Trophoblast cell (in vitro differentiated cells and primary cell): ENCODE measurements at regions not wholly inside any gene's neighbourhood (a gene's known extent, or its start where the extent isn't known, plus 50 kb on each side); places are given as distances from the start of the nearest gene placed in this dataset.

Experiments
- DNase-seq, 2 donors: peaks; one replicate each; pipeline ENCODE4 v3.0.0-alpha.2; 2016
- H2AFZ ChIP-seq: 2 replicates; pipeline ENCODE4 v1.6.1; 2013; ENCODE audit warnings: low read length, moderate library complexity, mild to moderate bottlenecking; ENCODE audit not compliant: insufficient read depth, poor library complexity
- H2AK5ac ChIP-seq: 2 replicates; pipeline ENCODE4 v1.6.1; 2013; ENCODE audit warnings: mild to moderate bottlenecking, low read length
- H2BK120ac ChIP-seq: 2 replicates; pipeline ENCODE4 v1.6.1; 2013; ENCODE audit warnings: low read length, mild to moderate bottlenecking, moderate library complexity; ENCODE audit not compliant: insufficient read depth, poor library complexity
- H2BK12ac ChIP-seq: 2 replicates; pipeline ENCODE4 v1.6.1; 2013; ENCODE audit warnings: mild to moderate bottlenecking, low read length, moderate library complexity
- H2BK5ac ChIP-seq: 2 replicates; pipeline ENCODE4 v1.6.1; 2013; ENCODE audit warnings: low read length, low read depth, moderate library complexity, mild to moderate bottlenecking; ENCODE audit not compliant: poor library complexity
- H3K14ac ChIP-seq: 2 replicates; pipeline ENCODE4 v1.6.1; 2013; ENCODE audit warnings: mild to moderate bottlenecking, low read length
- H3K18ac ChIP-seq: 2 replicates; pipeline ENCODE4 v1.6.1; 2013; ENCODE audit warnings: mild to moderate bottlenecking, low read length
- H3K23ac ChIP-seq: 2 replicates; pipeline ENCODE4 v1.6.1; 2013; ENCODE audit warnings: low read length
- H3K27ac ChIP-seq: 2 replicates; pipeline ENCODE4 v1.5.1; 2013; ENCODE audit warnings: low read depth, mild to moderate bottlenecking, inconsistent platforms, low read length, moderate library complexity
- H3K27me3 ChIP-seq: 2 replicates; pipeline ENCODE4 v1.6.1; 2013; ENCODE audit warnings: inconsistent platforms, mild to moderate bottlenecking, low read length, moderate library complexity; ENCODE audit not compliant: insufficient read depth
- H3K36me3 ChIP-seq, 2 experiments: 1 replicate in 1 of 2; 2 replicates in 1 of 2; pipeline ENCODE4 v1.6.1; 2013; ENCODE audit warnings: low read length in 2 of 2, mild to moderate bottlenecking in 2 of 2, moderate library complexity in 1 of 2; ENCODE audit not compliant: insufficient read depth in 2 of 2, control insufficient read depth in 1 of 2
- H3K4ac ChIP-seq: 2 replicates; pipeline ENCODE4 v1.6.1; 2013; ENCODE audit warnings: low read depth, mild to moderate bottlenecking, low read length, moderate library complexity
- H3K4me1 ChIP-seq, 2 experiments: 1 replicate in 1 of 2; 2 replicates in 1 of 2; pipeline ENCODE4 v1.6.1; 2013; ENCODE audit warnings: low read length in 2 of 2, mild to moderate bottlenecking in 2 of 2, moderate library complexity in 1 of 2; ENCODE audit not compliant: insufficient read depth in 2 of 2, control insufficient read depth in 1 of 2
- H3K4me2 ChIP-seq: 2 replicates; pipeline ENCODE4 v1.6.1; 2013; ENCODE audit warnings: inconsistent platforms, mild to moderate bottlenecking, low read length, moderate library complexity
- H3K4me3 ChIP-seq: 2 replicates; pipeline ENCODE4 v1.5.1; 2013; ENCODE audit warnings: mild to moderate bottlenecking, low read depth, low read length, inconsistent platforms
- H3K79me1 ChIP-seq: one replicate; pipeline ENCODE4 v1.6.1; 2013; ENCODE audit warnings: low read length
- H3K79me2 ChIP-seq: 2 replicates; pipeline ENCODE4 v1.6.1; 2013; ENCODE audit warnings: low read length, mild to moderate bottlenecking; ENCODE audit not compliant: control insufficient read depth, insufficient read depth, poor library complexity
- H3K9ac ChIP-seq: 2 replicates; pipeline ENCODE4 v1.6.1; 2013; ENCODE audit warnings: mild to moderate bottlenecking, low read length
- H3K9me3 ChIP-seq: 2 replicates; pipeline ENCODE4 v1.6.1; 2013; ENCODE audit warnings: low read depth, mild to moderate bottlenecking, control low read depth, inconsistent platforms, low read length; ENCODE audit not compliant: insufficient read depth
- H4K12ac ChIP-seq: 2 replicates; pipeline ENCODE4 v1.6.1; 2013; ENCODE audit warnings: low read depth, mild to moderate bottlenecking, low read length, moderate library complexity
- H4K8ac ChIP-seq: 2 replicates; pipeline ENCODE4 v1.6.1; 2013; ENCODE audit warnings: low read depth, mild to moderate bottlenecking, low read length, moderate library complexity
- H4K91ac ChIP-seq: one replicate; pipeline ENCODE4 v1.6.1; 2013; ENCODE audit warnings: low read depth, mild to moderate bottlenecking, low read length, moderate library complexity
- WGBS: extraction: QIAGEN DNeasy Blood & Tissue Kit; methylation state at CpG from one replicate; pipeline ENCODE4 v1.1.7; 2013; ENCODE audit warnings: missing lambda C conversion rate; ENCODE audit not compliant: insufficient read length, insufficient coverage; ENCODE audit errors: extremely low coverage; 5-methylcytosine and 5-hydroxymethylcytosine counted together

DNA sequence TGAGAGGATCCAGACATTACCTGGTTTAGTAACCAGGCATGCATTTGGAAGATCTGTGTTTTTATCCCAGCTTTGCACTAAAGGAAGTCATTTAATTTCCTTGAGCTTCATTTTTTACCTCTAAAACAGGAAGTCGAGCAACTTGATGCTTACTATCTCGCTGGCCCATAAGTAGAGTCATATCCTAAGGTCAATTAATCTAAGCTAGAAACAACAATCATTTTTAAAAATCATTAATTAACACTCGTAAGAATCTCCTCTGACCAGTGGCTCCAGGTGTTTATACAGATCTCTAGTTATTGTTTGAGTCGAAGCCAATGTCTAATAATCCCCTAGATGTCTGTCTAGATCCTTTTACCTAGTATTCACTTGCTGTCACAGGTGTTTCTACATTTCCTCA is 355.8 kb upstream of the DCN start:
- Histone ChIP-seq H4K8ac (no peak overlapping the region), H2BK12ac (no peak overlapping the region), H2AK5ac (no peak overlapping the region), H2AFZ (no peak overlapping the region), H3K18ac (no peak overlapping the region), H3K23ac (no peak overlapping the region), H2BK5ac (no peak overlapping the region), H3K9me3 (no peaks in the 10 kb centered on the region), H3K14ac (no peak overlapping the region), H3K36me3 (no peaks in the 10 kb centered on the region), H3K4me1 (no peaks in the 10 kb centered on the region), H2BK120ac (no peak overlapping the region), H3K27ac (no peak overlapping the region), H3K27me3 (no peaks in the 10 kb centered on the region), H3K4me3 (no peak overlapping the region), H3K79me1 (no peaks in the 10 kb centered on the region), H3K4ac (no peak overlapping the region), H4K12ac (no peak overlapping the region), H3K4me2 (no peak overlapping the region), H4K91ac (no peak overlapping the region), H3K79me2 (no peaks in the 10 kb centered on the region), H3K9ac (no peak overlapping the region)
- no CpG with 5 or more reads among the region's 4 CpGs for WGBS
- no peak for DNase-seq

DNA sequence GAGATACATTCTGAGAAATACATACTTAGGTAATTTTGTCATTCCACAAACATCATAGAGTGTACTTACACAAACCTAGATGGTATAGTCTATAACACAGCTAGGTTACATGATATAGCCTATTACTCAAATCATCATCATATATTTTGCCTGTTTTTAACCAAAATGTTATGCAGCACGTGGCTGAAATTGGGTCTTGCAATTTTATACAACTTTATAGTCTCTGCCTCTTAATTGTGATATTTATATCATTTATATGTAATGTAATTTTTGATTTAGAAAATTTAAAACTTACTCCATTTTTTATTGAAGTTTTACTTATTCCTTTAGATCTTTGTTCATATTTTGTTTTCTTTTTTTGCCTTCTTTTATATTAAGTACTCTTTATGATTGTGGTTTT is 350.7 kb upstream of the DCN start:
- DNase-seq: no peak
- Histone ChIP-seq H3K79me1 (no peaks in the 10 kb centered on the region), H4K12ac (no peak overlapping the region), H4K8ac (no peak overlapping the region), H3K4me2 (no peak overlapping the region), H4K91ac (no peak overlapping the region), H3K9me3 (no peaks in the 10 kb centered on the region), H3K4me3 (no peak overlapping the region), H3K18ac (no peak overlapping the region), H2AFZ (no peak overlapping the region), H3K23ac (no peak overlapping the region), H3K4ac (no peak overlapping the region), H2BK120ac (no peak overlapping the region), H3K14ac (no peak overlapping the region), H2AK5ac (no peak overlapping the region), H3K4me1 (no peaks in the 10 kb centered on the region), H2BK12ac (no peak overlapping the region), H3K27me3 (no peaks in the 10 kb centered on the region), H3K79me2 (no peaks in the 10 kb centered on the region), H3K36me3 (no peaks in the 10 kb centered on the region), H2BK5ac (no peak overlapping the region), H3K27ac (no peak overlapping the region), H3K9ac (no peak overlapping the region)
- no CpG with 5 or more reads among the region's 1 CpG for WGBS

DNA sequence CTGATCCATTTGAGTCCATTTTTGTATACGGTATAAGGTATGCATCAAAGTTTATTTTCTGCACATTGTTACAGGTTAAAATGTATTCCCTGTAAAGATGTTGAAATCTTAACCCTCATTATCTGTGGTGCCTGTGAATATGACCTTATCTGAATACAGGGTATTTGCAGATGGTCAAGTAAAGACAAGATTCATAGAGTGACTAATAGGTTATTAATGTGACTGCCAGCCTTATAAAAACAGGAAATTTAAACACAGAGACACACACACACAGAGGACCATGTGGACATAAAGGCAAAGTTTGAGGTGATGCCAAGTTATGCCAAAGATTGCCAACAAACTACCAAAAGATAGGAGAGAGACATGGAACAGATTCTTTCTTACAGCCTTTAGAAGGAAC is 347.2 kb upstream of the DCN start:
- Histone ChIP-seq H2AFZ (no peak overlapping the region), H3K79me1 (no peaks in the 10 kb centered on the region), H2AK5ac (no peak overlapping the region), H3K14ac (no peak overlapping the region), H3K27ac (no peak overlapping the region), H2BK120ac (no peak overlapping the region), H3K9me3 (no peaks in the 10 kb centered on the region), H4K91ac (no peak overlapping the region), H3K27me3 (no peaks in the 10 kb centered on the region), H3K4ac (no peak overlapping the region), H3K23ac (no peak overlapping the region), H3K4me1 (no peaks in the 10 kb centered on the region), H3K79me2 (no peaks in the 10 kb centered on the region), H3K4me2 (no peak overlapping the region), H3K9ac (no peak overlapping the region), H3K36me3 (no peaks in the 10 kb centered on the region), H2BK5ac (no peak overlapping the region), H4K12ac (no peak overlapping the region), H4K8ac (no peak overlapping the region), H3K4me3 (no peak overlapping the region), H2BK12ac (no peak overlapping the region), H3K18ac (no peak overlapping the region)
- DNase-seq: peak in 1 of 2 donors; percentile 39
- WGBS: no CpG with 5 or more reads among the region's 1 CpG

DNA sequence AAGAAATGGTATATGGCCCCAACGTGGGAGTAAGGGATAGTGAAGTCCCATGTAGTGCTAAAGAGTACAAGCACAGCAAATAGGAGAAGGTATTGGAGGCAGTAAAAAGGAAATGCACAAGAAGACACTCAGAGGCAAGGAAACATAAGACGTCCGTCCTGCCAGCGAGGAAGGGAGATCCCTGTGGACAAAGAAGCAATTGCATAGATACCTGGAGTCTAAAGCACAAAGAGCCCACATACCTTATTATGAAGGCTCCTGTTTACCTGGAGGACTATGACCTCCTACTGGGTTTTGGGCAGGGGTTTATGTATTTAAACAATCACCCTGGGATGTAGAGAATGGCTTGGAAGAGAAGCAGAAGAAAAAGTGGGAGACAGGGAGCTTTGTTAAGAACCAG is 341.2 kb upstream of the DCN start:
- Histone ChIP-seq H2BK5ac (no peak overlapping the region), H2AFZ (no peak overlapping the region), H2BK120ac (no peak overlapping the region), H3K4me1 (no peaks in the 10 kb centered on the region), H3K4me2 (no peak overlapping the region), H3K9ac (no peak overlapping the region), H3K27ac (no peak overlapping the region), H3K79me1 (no peaks in the 10 kb centered on the region), H4K12ac (no peak overlapping the region), H3K14ac (no peak overlapping the region), H3K4me3 (no peak overlapping the region), H3K9me3 (no peaks in the 10 kb centered on the region), H4K8ac (no peak overlapping the region), H3K4ac (no peak overlapping the region), H2BK12ac (no peak overlapping the region), H3K79me2 (no peaks in the 10 kb centered on the region), H3K23ac (no peak overlapping the region), H3K18ac (no peak overlapping the region), H3K27me3 (no peaks in the 10 kb centered on the region), H2AK5ac (no peak overlapping the region), H4K91ac (no peak overlapping the region), H3K36me3 (no peaks in the 10 kb centered on the region)
- no CpG with 5 or more reads among the region's 4 CpGs for WGBS
- no peak for DNase-seq

DNA sequence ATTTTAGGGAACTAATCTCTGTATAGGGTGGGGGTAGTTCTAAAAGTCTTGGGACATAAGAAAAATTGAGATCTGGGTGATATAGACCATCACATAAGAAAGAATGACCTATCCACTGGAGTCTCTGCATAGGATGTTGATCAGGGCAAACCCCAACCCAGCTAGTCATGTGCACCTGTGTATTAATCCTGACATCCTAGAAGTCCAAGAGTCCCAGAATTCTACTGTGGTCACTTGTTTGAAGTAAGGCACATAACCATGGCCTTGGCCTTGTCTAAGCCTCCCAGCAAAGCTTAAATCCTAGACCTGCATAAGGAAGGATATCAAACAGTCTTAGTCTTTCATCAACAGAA is 334.1 kb upstream of the DCN start:
- H4K8ac ChIP-seq: no peak overlapping the region
- no peak overlapping the region for H2BK120ac ChIP-seq
- H3K9ac ChIP-seq: no peak overlapping the region
- H4K91ac ChIP-seq: no peak overlapping the region
- H2AK5ac ChIP-seq: no peak overlapping the region
- H3K4ac ChIP-seq: no peak overlapping the region
- H4K12ac ChIP-seq: no peak overlapping the region
- H3K79me2 ChIP-seq: no peaks in the 10 kb centered on the region
- no peaks in the 10 kb centered on the region for H3K27me3 ChIP-seq
- H3K4me3 ChIP-seq: no peak overlapping the region
- H3K18ac ChIP-seq: no peak overlapping the region
- no peaks in the 10 kb centered on the region for H3K4me1 ChIP-seq
- DNase-seq: no peak
- H2BK12ac ChIP-seq: no peak overlapping the region
- no peaks in the 10 kb centered on the region for H3K36me3 ChIP-seq
- H3K79me1 ChIP-seq: no peaks in the 10 kb centered on the region
- H3K23ac ChIP-seq: no peak overlapping the region
- H3K14ac ChIP-seq: no peak overlapping the region
- H2BK5ac ChIP-seq: no peak overlapping the region
- H2AFZ ChIP-seq: no peak overlapping the region
- no peak overlapping the region for H3K4me2 ChIP-seq
- H3K9me3 ChIP-seq: no peaks in the 10 kb centered on the region
- H3K27ac ChIP-seq: no peak overlapping the region
